ENCODE measurements at regions not wholly inside any gene's neighbourhood (a gene's known extent, or its start where the extent isn't known, plus 50 kb on each side); places are given as distances from the start of the nearest gene placed in this dataset.

DNA sequence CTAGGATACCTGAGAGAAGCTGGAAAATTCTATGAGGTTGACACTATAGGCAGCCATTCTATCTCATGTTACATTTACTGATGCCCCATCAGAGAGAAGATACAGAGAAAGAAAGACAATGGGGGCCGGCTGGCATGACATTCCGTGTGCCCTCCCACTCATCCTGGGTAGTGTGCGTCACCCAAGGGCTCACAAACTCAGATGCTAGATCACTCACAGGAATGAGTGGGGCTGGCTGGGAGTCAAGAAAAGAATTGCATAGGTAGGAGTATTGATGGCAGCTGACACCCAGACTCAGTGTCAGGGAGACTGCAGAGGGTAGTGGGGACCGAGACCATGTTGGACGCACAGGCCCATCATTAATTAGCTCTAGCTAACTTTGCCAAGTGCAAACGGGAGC is 1113.5 kb upstream of the AUTS2 start:
- no peak for DNase-seq (ENCODE audit: low read depth)
- Histone ChIP-seq H3K36me3 (ENCODE audit: control insufficient read depth, insufficient read depth, low read length) (no peaks in the 10 kb centered on the region), H3K4me3 (ENCODE audit: low read depth, low read length) (no peak overlapping the region), H3K27me3 (ENCODE audit: control insufficient read depth, insufficient read depth, low read length) (no peaks in the 10 kb centered on the region)
- TF ChIP-seq, protein P1, sequence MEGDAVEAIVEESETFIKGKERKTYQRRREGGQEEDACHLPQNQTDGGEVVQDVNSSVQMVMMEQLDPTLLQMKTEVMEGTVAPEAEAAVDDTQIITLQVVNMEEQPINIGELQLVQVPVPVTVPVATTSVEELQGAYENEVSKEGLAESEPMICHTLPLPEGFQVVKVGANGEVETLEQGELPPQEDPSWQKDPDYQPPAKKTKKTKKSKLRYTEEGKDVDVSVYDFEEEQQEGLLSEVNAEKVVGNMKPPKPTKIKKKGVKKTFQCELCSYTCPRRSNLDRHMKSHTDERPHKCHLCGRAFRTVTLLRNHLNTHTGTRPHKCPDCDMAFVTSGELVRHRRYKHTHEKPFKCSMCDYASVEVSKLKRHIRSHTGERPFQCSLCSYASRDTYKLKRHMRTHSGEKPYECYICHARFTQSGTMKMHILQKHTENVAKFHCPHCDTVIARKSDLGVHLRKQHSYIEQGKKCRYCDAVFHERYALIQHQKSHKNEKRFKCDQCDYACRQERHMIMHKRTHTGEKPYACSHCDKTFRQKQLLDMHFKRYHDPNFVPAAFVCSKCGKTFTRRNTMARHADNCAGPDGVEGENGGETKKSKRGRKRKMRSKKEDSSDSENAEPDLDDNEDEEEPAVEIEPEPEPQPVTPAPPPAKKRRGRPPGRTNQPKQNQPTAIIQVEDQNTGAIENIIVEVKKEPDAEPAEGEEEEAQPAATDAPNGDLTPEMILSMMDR (IDR thresholded peaks at IDR 0.05; ENCODE audit: insufficient read depth, low read length, poor library complexity, severe bottlenecking), result no peak

DNA sequence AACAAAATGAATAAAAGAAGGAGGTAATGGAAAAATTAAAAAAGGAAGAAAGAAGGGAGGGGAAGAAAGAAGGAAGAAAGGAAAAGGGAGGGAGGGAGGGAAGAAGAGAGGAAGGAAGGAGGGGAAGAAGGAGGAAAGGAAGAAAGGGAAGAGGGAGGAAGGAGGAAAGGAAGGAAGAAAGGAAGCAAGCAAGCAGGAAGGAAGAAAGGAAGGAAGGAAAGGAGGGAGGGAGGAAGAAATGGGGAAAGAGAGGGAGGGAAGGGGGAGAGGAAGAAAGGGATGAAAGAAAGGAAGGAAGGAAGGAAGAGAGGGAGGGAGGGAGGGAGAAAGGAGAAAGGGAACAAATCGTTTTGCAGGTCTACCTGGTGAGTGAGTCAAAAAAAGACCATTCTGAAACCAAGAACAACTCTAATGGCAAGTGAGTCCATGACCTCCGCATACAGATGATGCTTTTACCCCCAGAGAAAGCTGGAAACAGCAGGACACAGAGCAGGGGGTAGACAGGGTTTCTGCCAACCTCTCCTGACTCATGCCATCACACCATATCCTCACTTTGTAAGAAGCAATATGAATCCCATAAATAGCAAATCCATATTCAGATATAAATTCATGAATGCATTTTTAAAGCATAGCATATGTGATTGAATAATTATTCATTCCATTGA is 1112.9 kb upstream of the AUTS2 start:
- DNase-seq (ENCODE audit: low read depth), result no peak
- Histone ChIP-seq H3K27me3 (ENCODE audit: control insufficient read depth, insufficient read depth, low read length) (no peaks in the 10 kb centered on the region), H3K36me3 (ENCODE audit: control insufficient read depth, insufficient read depth, low read length) (no peaks in the 10 kb centered on the region), H3K4me3 (ENCODE audit: low read depth, low read length) (no peak overlapping the region)
- TF ChIP-seq, protein P1 (IDR thresholded peaks at IDR 0.05; ENCODE audit: insufficient read depth, low read length, poor library complexity, severe bottlenecking), result no peak

DNA sequence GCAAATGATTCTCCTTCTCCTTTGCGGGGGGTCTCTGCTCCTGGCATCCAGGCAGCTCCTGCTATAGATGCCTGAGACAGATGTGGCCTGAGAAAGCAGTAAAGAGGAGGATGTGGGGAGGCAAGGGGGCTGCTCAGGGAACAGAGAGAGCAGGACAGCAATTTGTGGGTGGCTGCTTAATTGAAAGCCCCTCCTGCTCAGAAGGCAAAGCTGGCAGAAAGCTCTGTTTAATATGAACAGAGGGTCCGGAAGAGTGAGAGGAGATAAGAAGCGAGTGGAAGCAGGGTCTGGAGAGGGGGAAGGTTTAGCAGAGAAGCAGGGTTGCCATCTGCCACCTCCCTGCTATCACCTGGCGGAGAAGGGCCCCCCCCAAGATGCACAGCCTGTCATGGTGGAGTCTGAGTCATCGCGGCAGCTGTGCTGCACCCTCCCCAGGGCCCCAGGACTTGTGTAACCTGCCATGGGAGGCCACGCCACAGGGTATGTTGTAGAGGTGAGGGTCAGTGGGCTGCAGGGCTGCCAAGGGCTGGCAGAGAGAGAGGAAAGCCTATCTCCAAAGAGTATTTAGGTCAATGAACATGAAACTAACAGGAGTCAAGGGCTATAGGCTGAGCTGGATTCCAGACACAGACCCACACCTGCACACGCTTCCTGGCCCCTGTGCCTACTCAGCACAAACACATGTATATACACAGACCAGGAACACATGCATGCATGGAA is 1109.8 kb upstream of the AUTS2 start:
- H3K4me3 ChIP-seq (ENCODE audit: low read depth, low read length), result no peak overlapping the region
- TF ChIP-seq, protein P1 (IDR thresholded peaks at IDR 0.05; ENCODE audit: insufficient read depth, low read length, poor library complexity, severe bottlenecking), result no peak
- no peak for DNase-seq (ENCODE audit: low read depth)

DNA sequence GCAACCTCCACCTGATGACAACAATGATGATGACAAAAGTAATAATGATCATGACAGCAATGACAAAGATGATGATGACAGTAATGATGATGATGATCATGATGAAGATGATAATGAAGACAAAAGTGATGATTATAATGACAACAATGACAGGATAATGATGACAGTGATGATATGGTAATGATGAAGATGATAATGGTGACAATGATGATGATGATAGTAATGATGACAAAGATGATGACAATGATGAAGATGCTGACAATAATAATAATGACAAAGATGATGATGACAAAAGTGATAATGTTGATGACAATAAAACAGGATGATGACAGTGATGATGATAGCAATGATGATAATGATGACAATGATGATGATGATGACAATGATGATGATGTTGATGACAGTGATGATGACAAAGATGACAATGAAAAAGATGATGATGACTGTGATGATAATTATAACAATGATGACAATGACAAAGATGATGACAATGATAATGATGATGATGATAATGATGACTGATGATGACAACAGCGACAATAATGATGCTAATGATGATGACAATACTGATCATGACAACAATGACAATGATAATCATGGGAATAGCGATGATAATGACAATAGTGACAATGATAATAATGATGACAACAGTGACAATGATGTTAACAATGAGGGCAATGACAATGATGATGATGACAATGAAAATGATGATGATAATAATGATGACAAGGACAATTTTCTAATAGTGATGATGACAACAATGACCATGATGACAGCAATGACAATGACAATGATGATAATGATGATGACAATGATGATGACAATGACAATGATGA is 1106.5 kb upstream of the AUTS2 start:
- Histone ChIP-seq H3K27me3 (ENCODE audit: control insufficient read depth, insufficient read depth, low read length) (no peaks in the 10 kb centered on the region), H3K36me3 (ENCODE audit: control insufficient read depth, insufficient read depth, low read length) (no peaks in the 10 kb centered on the region), H3K4me3 (ENCODE audit: low read depth, low read length) (no peak overlapping the region)
- DNase-seq (ENCODE audit: low read depth), result no peak
- TF ChIP-seq, protein P1 (IDR thresholded peaks at IDR 0.05; ENCODE audit: insufficient read depth, low read length, poor library complexity, severe bottlenecking), result no peak

More for the DNA sequence above, 1109.8 kb upstream of the AUTS2 start:
- Histone ChIP-seq H3K36me3 (ENCODE audit: control insufficient read depth, insufficient read depth, low read length) (no peaks in the 10 kb centered on the region), H3K27me3 (ENCODE audit: control insufficient read depth, insufficient read depth, low read length) (no peaks in the 10 kb centered on the region)

DNA sequence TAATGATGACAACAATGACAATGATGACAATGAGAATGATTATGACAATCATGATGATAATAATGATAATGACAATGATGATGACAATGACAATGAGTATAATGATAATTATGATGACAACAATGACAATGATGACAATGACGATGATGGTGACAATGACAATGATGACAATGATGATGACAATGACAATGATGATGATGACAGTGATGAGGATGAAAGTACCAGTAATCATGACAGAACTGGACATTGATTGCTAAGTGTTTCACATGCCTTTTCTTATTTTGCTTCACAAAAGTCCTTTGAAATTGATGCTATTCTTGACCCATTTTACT is 1106.0 kb upstream of the AUTS2 start:
- DNase-seq (ENCODE audit: low read depth), result no peak
- no peaks in the 10 kb centered on the region for H3K36me3 ChIP-seq (ENCODE audit: control insufficient read depth, insufficient read depth, low read length)
- TF ChIP-seq, protein P1 (IDR thresholded peaks at IDR 0.05; ENCODE audit: insufficient read depth, low read length, poor library complexity, severe bottlenecking), result no peak
- H3K27me3 ChIP-seq (ENCODE audit: control insufficient read depth, insufficient read depth, low read length), result no peaks in the 10 kb centered on the region
- no peak overlapping the region for H3K4me3 ChIP-seq (ENCODE audit: low read depth, low read length)
